Endothelial cell of umbilical vein (primary cell): ENCODE measurements at regions not wholly inside any gene's neighbourhood (a gene's known extent, or its start where the extent isn't known, plus 50 kb on each side); places are given as distances from the start of the nearest gene placed in this dataset.

Experiments used
- BruUV-seq: library from RNA; stranded (reverse); fragments of 400-500 nt; replicated peaks from 2 replicates; lab custom pipeline; 2021; lab: Mats Ljungman, UMichigan
- CTCF ChIA-PET: fragments of 300-600, 350-600 bp; sonication (Branson Sonifier 250); formaldehyde crosslinking; loops from one replicate; lab custom pipeline; 2021; ENCODE audit warnings: antibody characterized with exemption, inconsistent platforms; lab: Charles Lee
- POLR2A ChIA-PET: fragments of 300-600, 350-600 bp; sonication (Branson Sonifier 250); formaldehyde crosslinking; loops from one replicate; lab custom pipeline; 2021; ENCODE audit warnings: antibody characterized with exemption, inconsistent platforms; lab: Charles Lee
- DNase-seq: peaks from one replicate; pipeline ENCODE4 v3.0.0-alpha.2; 2011; ENCODE audit warnings: low read depth, low spot score
- FAIRE-seq: peaks from 2 replicates; lab custom pipeline; 2011; peaks lifted over from hg19 to GRCh38; lab: Jason Lieb, UNC
- H2AFZ ChIP-seq: 2 replicates; pipeline ENCODE4 v1.6.0; 2012; ENCODE audit warnings: low read depth, low read length, control low read depth, inconsistent platforms
- H3K27ac ChIP-seq: 2 replicates; pipeline ENCODE4 v1.5.1; 2011; ENCODE audit warnings: low read depth, mild to moderate bottlenecking, control low read depth, low read length, moderate library complexity; ENCODE audit not compliant: insufficient read depth
- H3K27me3 ChIP-seq, 2 experiments: 2 replicates each; pipeline versions ENCODE4 v1.6.0 to v1.6.1; 2011; ENCODE audit warnings: low read length in 2 of 2, mixed read lengths in 1 of 2; ENCODE audit not compliant: control insufficient read depth in 2 of 2, insufficient read depth in 2 of 2
- H3K36me3 ChIP-seq, 2 experiments: 2 replicates in 1 of 2; 3 replicates in 1 of 2; pipeline ENCODE4 v1.5.1; 2011; ENCODE audit warnings: low read length in 2 of 2, mild to moderate bottlenecking in 1 of 2, moderate library complexity in 1 of 2; ENCODE audit not compliant: control insufficient read depth in 2 of 2, insufficient read depth in 2 of 2; ENCODE audit errors: extremely low read depth in 1 of 2
- H3K4me1 ChIP-seq: 3 replicates; pipeline ENCODE4 v1.5.1; 2011; ENCODE audit warnings: mild to moderate bottlenecking, low read length; ENCODE audit not compliant: control insufficient read depth, insufficient read depth; ENCODE audit errors: extremely low read depth
- H3K4me2 ChIP-seq: 2 replicates; pipeline ENCODE4 v1.6.1; 2011; ENCODE audit warnings: low read length, control low read depth, mixed read lengths; ENCODE audit not compliant: insufficient read depth
- H3K4me3 ChIP-seq, 3 experiments: fragments of 200-600 bp in 1 of 3; sonication (generic), shearing (Covaris generic) in 1 of 3; replicated peaks in 1 of 3; 2 replicates each; pipeline ENCODE4 v1.5.1; 2011 to 2016; ENCODE audit warnings: control low read depth in 3 of 3, low read length in 3 of 3, mild to moderate bottlenecking in 2 of 3, inconsistent platforms in 1 of 3, low read depth in 1 of 3, moderate library complexity in 1 of 3; ENCODE audit not compliant: insufficient read depth in 1 of 3
- H3K79me2 ChIP-seq: 2 replicates; pipeline ENCODE4 v1.6.0; 2012; ENCODE audit warnings: low read length, inconsistent platforms; ENCODE audit not compliant: control insufficient read depth, insufficient read depth
- H3K9ac ChIP-seq: replicated peaks from 2 replicates; pipeline ENCODE3; 2011; ENCODE audit warnings: low read length, control low read depth; ENCODE audit not compliant: insufficient read depth; ENCODE audit errors: extremely low read depth
- H3K9me1 ChIP-seq: replicated peaks from 3 replicates; pipeline ENCODE4 v1.6.0; 2011; ENCODE audit warnings: mild to moderate bottlenecking, low read length; ENCODE audit not compliant: control insufficient read depth, insufficient read depth; ENCODE audit errors: extremely low read depth
- H3K9me3 ChIP-seq: replicated peaks from 2 replicates; pipeline ENCODE4 v1.5.1; 2012; ENCODE audit warnings: low read length, inconsistent platforms; ENCODE audit not compliant: control insufficient read depth, insufficient read depth
- H4K20me1 ChIP-seq: replicated peaks from 2 replicates; pipeline ENCODE3; 2011; ENCODE audit warnings: mild to moderate bottlenecking, low read length; ENCODE audit not compliant: control insufficient read depth, insufficient read depth; ENCODE audit errors: extremely low read depth
- CTCF ChIP-seq, 2 donors: IDR thresholded peaks; 1 replicate in 1 of 2; 2 replicates in 1 of 2; pipeline ENCODE4 v1.5.1; 2011; ENCODE audit warnings: low read length in 2 of 2, mild to moderate bottlenecking in 2 of 2, moderate library complexity in 2 of 2, control low read depth in 1 of 2, inconsistent platforms in 1 of 2, low read depth in 1 of 2; ENCODE audit not compliant: insufficient read depth in 1 of 2; ENCODE audit errors: extremely low read depth in 1 of 2
- EZH2 ChIP-seq: IDR thresholded peaks from 2 replicates; pipeline ENCODE4 v1.6.1; 2012; ENCODE audit warnings: borderline replicate concordance, low read depth, mild to moderate bottlenecking, moderate library complexity, low read length, inconsistent platforms; ENCODE audit not compliant: severe bottlenecking
- FOS ChIP-seq: IDR thresholded peaks from 2 replicates; pipeline ENCODE4 v1.6.1; 2011; ENCODE audit warnings: mild to moderate bottlenecking, low read length, moderate library complexity, borderline replicate concordance; ENCODE audit not compliant: insufficient read depth
- GATA2 ChIP-seq: IDR thresholded peaks from 2 replicates; pipeline ENCODE4 v1.7.0; 2011; ENCODE audit warnings: low read depth, mild to moderate bottlenecking, moderate library complexity, mixed read lengths, low read length; ENCODE audit not compliant: insufficient read length, insufficient read depth
- JUN ChIP-seq: IDR thresholded peaks from 2 replicates; pipeline ENCODE4 v1.6.1; 2011; ENCODE audit warnings: borderline replicate concordance, low read depth; ENCODE audit not compliant: insufficient read length, insufficient read depth
- MYC ChIP-seq: IDR thresholded peaks from one replicate; pipeline ENCODE4 v1.6.1; 2011; ENCODE audit warnings: mild to moderate bottlenecking, low read depth, low read length
- POLR2A ChIP-seq: IDR thresholded peaks from 2 replicates; pipeline ENCODE4 v1.6.1; 2012; ENCODE audit warnings: low read depth, mild to moderate bottlenecking, control low read depth, low read length
- POLR2AphosphoS5 ChIP-seq: IDR thresholded peaks from 2 replicates; pipeline ENCODE4 v1.6.1; 2012; ENCODE audit warnings: low read depth, mild to moderate bottlenecking, control low read depth, low read length, moderate library complexity; ENCODE audit not compliant: insufficient read depth
- dilution Hi-C: fragments of 300-500 bp; cut with MboI; formaldehyde crosslinking; loops from one replicate; pipeline ENCODE4 v1.15.0; 2019; ENCODE audit warnings: low sequenced_read_pairs; ENCODE audit not compliant: extremely low pct_ligation_motif_present
- intact Hi-C: fragments of 100-400 bp; cut with micrococcal nuclease; formaldehyde crosslinking; loops from one replicate; pipeline ENCODE4 v1.10.0; 2022
- TF ChIP-seq, protein P1 (sequence below): IDR thresholded peaks from 2 replicates; pipeline ENCODE4 v1.6.1; 2011; ENCODE audit not compliant: insufficient read depth, insufficient read length

GRCh38 chr13:90652036-90652435 lies 695.5 kb upstream of the MIR17HG start:
- Histone ChIP-seq H3K27me3 (no peaks in the 10 kb centered on the region), H3K4me2 (no peak overlapping the region), H3K9ac (no peak overlapping the region), H3K36me3 (no peaks in the 10 kb centered on the region), H4K20me1 (no peaks in the 10 kb centered on the region), H3K4me3 (no peak overlapping the region), H3K27ac (no peak overlapping the region), H3K9me3 (no peaks in the 10 kb centered on the region), H3K4me1 (no peaks in the 10 kb centered on the region), H3K79me2 (no peaks in the 10 kb centered on the region), H3K9me1 (no peaks in the 10 kb centered on the region), H2AFZ (no peak overlapping the region)
- dilution Hi-C loops: no loop called here
- intact Hi-C loops: no loop called here
- TF ChIP-seq EZH2 (no peak), FOS (no peak), JUN (no peak), GATA2 (no peak), MYC (no peak), POLR2A (no peak), CTCF (IDR thresholded peaks at IDR 0.05; ENCODE audit: extremely low read depth in 1 of 2, insufficient read depth in 1 of 2, low read depth in 1 of 2, low read length in 2 of 2) (no peak), POLR2AphosphoS5 (no peak)
- TF ChIP-seq, protein P1, sequence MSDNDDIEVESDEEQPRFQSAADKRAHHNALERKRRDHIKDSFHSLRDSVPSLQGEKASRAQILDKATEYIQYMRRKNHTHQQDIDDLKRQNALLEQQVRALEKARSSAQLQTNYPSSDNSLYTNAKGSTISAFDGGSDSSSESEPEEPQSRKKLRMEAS: no peak
- ChIA-PET POLR2A (no interaction called here), CTCF (no interaction called here)
- no TSS peak for BruUV-seq
- FAIRE-seq (no peak), DNase-seq (no peak)
